HG02763 (cell line): ENCODE measurements at regions not wholly inside any gene's neighbourhood (a gene's known extent, or its start where the extent isn't known, plus 50 kb on each side); places are given as distances from the start of the nearest gene placed in this dataset.
"Not testable (repeated sequence)": the region's sequence is repeated elsewhere in the genome, so short reads cannot be mapped to it uniquely, and the experiment has no call there.

Source experiments
- ATAC-seq: cut with Tn5 transposase; IDR thresholded peaks from one replicate; pipeline ENCODE4 v1.9.1; 2021; ENCODE audit warnings: mild to moderate bottlenecking, moderate library complexity; ENCODE audit not compliant: unreplicated experiment

GRCh38 chrX:128992107-128992971 lies 531.0 kb downstream of the SMARCA1 start:
- ATAC-seq = no peak

- ATAC-seq = no peak
Observed at GRCh38 chrX:128975745-128976144, 547.5 kb downstream of the SMARCA1 start.

GRCh38 chrX:128973033-128973432 lies 550.3 kb downstream of the SMARCA1 start:
- ATAC-seq = no peak

- no peak for ATAC-seq
Observed at GRCh38 chrX:128961290-128961689, 562.0 kb downstream of the SMARCA1 start.

- ATAC-seq = not testable (repeated sequence)
Observed at GRCh38 chrX:128954697-128955096, 568.6 kb downstream of the SMARCA1 start.

GRCh38 chrX:128931071-128931470 lies 592.2 kb downstream of the SMARCA1 start:
- ATAC-seq = no peak

- ATAC-seq = no peak
Observed at GRCh38 chrX:128929271-128930057, 593.8 kb downstream of the SMARCA1 start.

- ATAC-seq = no peak
Observed at GRCh38 chrX:128928636-128929035, 594.7 kb downstream of the SMARCA1 start.

GRCh38 chrX:128927363-128927762 lies 595.9 kb downstream of the SMARCA1 start:
- no peak for ATAC-seq

- ATAC-seq = no peak
Observed at GRCh38 chrX:128906753-128907152, 616.5 kb downstream of the SMARCA1 start.

- ATAC-seq = no peak
Observed at GRCh38 chrX:128901018-128901417, 622.3 kb downstream of the SMARCA1 start.

GRCh38 chrX:128897621-128898020 lies 625.7 kb downstream of the SMARCA1 start:
- ATAC-seq = no peak

- no peak for ATAC-seq
Observed at GRCh38 chrX:128891554-128891953, 631.7 kb downstream of the SMARCA1 start.

GRCh38 chrX:128884430-128884829 lies 638.9 kb downstream of the SMARCA1 start:
- no peak for ATAC-seq

- ATAC-seq = no peak
Observed at GRCh38 chrX:128883650-128884049, 639.6 kb downstream of the SMARCA1 start.

GRCh38 chrX:128870361-128870760 lies 652.9 kb downstream of the SMARCA1 start:
- ATAC-seq = no peak

- no peak for ATAC-seq
Observed at GRCh38 chrX:128862557-128862956, 660.7 kb downstream of the SMARCA1 start.

- ATAC-seq = no peak
Observed at GRCh38 chrX:128848374-128848773, 674.9 kb downstream of the SMARCA1 start.

GRCh38 chrX:128846385-128846784 lies 676.9 kb downstream of the SMARCA1 start:
- ATAC-seq = no peak

- ATAC-seq = no peak
Observed at GRCh38 chrX:128818690-128819089, 704.6 kb downstream of the SMARCA1 start.

- no peak for ATAC-seq
Observed at GRCh38 chrX:128816919-128817318, 706.4 kb downstream of the SMARCA1 start.

- ATAC-seq = no peak
Observed at GRCh38 chrX:128807367-128807766, 715.9 kb downstream of the SMARCA1 start.
